Stomach (tissue), 4 donors: ENCODE measurements at regions not wholly inside any gene's neighbourhood (a gene's known extent, or its start where the extent isn't known, plus 50 kb on each side); places are given as distances from the start of the nearest gene placed in this dataset.

Source experiments
- POLR2A ChIP-seq, 4 donors: fragments of 450-650 bp; IDR thresholded peaks; one replicate each; pipeline ENCODE4 v1.6.1; 2016; ENCODE audit warnings: antibody characterized with exemption in 4 of 4, control low read depth in 2 of 4, mild to moderate bottlenecking in 1 of 4, moderate library complexity in 1 of 4
- POLR2AphosphoS5 ChIP-seq, 3 donors: sonication (generic); formaldehyde crosslinking; IDR thresholded peaks; one replicate each; pipeline ENCODE4 v1.6.1; 2016; ENCODE audit warnings: antibody characterized with exemption in 3 of 3
- TF ChIP-seq, protein P1 (sequence below), 7 experiments: fragments of 450-650 bp in 4 of 7; fragments of 200-600 bp in 3 of 7; sonication (generic) in 3 of 7; IDR thresholded peaks; one replicate each; pipeline ENCODE4 v1.5.1; 2016 to 2019; ENCODE audit warnings: antibody characterized with exemption in 7 of 7, control low read depth in 2 of 7, mild to moderate bottlenecking in 1 of 7

DNA sequence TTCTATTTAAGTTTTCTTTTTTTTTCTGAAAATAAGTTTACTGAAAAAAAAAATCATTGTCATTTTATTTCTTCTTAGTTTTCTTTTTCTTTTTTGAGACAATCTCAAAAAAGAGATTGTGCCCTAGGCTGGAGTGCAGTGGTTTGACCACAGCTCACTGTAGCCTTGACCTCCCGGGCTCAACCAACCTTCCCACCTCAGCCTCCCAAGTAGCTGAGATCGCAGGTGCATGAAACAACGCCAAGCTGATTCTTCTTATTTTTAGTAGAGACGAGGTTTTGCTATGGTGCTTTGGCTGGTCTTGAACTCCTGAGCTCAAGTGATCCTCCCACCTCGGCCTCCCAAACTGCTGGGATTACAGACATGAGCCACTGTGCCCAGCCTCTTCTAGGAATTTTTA lies 65.7 kb upstream of the OSTN start:
- TF ChIP-seq, protein P1, sequence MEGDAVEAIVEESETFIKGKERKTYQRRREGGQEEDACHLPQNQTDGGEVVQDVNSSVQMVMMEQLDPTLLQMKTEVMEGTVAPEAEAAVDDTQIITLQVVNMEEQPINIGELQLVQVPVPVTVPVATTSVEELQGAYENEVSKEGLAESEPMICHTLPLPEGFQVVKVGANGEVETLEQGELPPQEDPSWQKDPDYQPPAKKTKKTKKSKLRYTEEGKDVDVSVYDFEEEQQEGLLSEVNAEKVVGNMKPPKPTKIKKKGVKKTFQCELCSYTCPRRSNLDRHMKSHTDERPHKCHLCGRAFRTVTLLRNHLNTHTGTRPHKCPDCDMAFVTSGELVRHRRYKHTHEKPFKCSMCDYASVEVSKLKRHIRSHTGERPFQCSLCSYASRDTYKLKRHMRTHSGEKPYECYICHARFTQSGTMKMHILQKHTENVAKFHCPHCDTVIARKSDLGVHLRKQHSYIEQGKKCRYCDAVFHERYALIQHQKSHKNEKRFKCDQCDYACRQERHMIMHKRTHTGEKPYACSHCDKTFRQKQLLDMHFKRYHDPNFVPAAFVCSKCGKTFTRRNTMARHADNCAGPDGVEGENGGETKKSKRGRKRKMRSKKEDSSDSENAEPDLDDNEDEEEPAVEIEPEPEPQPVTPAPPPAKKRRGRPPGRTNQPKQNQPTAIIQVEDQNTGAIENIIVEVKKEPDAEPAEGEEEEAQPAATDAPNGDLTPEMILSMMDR (IDR thresholded peaks at IDR 0.05), result no peak
- TF ChIP-seq POLR2A (IDR thresholded peaks at IDR 0.05) (no peak), POLR2AphosphoS5 (IDR thresholded peaks at IDR 0.05) (no peak)
